Activated CD8-positive, alpha-beta memory T cell treated with anti-CD3 and anti-CD28 coated beads, Interleukin-2, amount 50 U/mL, for 24 hours (primary cell): ENCODE measurements at regions not wholly inside any gene's neighbourhood (a gene's known extent, or its start where the extent isn't known, plus 50 kb on each side); places are given as distances from the start of the nearest gene placed in this dataset.
"Not testable (repeated sequence)": the region's sequence is repeated elsewhere in the genome, so short reads cannot be mapped to it uniquely, and the experiment has no call there.

ENCODE experiments used
- DNase-seq: peaks from one replicate; pipeline ENCODE4 v3.0.0-alpha.2; 2020; ENCODE audit errors: extremely low read depth

GRCh38 chr16:79897453-79898146 is 297.1 kb upstream of the MAF start:
- no peak for DNase-seq

- no peak for DNase-seq
Measured at GRCh38 chr16:79897104-79897452, 296.5 kb upstream of the MAF start.

- no peak for DNase-seq
Measured at GRCh38 chr16:79895917-79896203, 295.3 kb upstream of the MAF start.

GRCh38 chr16:79895053-79895916 is 294.7 kb upstream of the MAF start:
- DNase-seq = no peak

- no peak for DNase-seq
Measured at GRCh38 chr16:79893445-79893844, 292.9 kb upstream of the MAF start.

- no peak for DNase-seq
Measured at GRCh38 chr16:79892278-79892677, 291.7 kb upstream of the MAF start.

- DNase-seq = no peak
Measured at GRCh38 chr16:79891458-79891857, 290.9 kb upstream of the MAF start.

- no peak for DNase-seq
Measured at GRCh38 chr16:79887541-79888540, 287.3 kb upstream of the MAF start.

- no peak for DNase-seq
Measured at GRCh38 chr16:79885320-79885719, 284.8 kb upstream of the MAF start.

- DNase-seq = no peak
Measured at GRCh38 chr16:79883494-79883893, 283.0 kb upstream of the MAF start.

GRCh38 chr16:79882340-79883005 is 281.9 kb upstream of the MAF start:
- DNase-seq = no peak

GRCh38 chr16:79881107-79881506 is 280.6 kb upstream of the MAF start:
- not testable (repeated sequence) for DNase-seq

- DNase-seq = no peak
Measured at GRCh38 chr16:79876332-79876730, 275.8 kb upstream of the MAF start.

- DNase-seq = no peak
Measured at GRCh38 chr16:79874391-79874790, 273.9 kb upstream of the MAF start.

GRCh38 chr16:79873825-79874224 is 273.3 kb upstream of the MAF start:
- DNase-seq = no peak

GRCh38 chr16:79871906-79872305 is 271.4 kb upstream of the MAF start:
- DNase-seq = no peak

- DNase-seq = no peak
Measured at GRCh38 chr16:79870016-79870886, 269.7 kb upstream of the MAF start.

GRCh38 chr16:79869304-79870015 is 268.9 kb upstream of the MAF start:
- no peak for DNase-seq

GRCh38 chr16:79868841-79869240 is 268.3 kb upstream of the MAF start:
- DNase-seq = no peak

- DNase-seq = no peak
Measured at GRCh38 chr16:79867425-79867997, 267.0 kb upstream of the MAF start.
